HepG2 (cell line): ENCODE measurements at regions not wholly inside any gene's neighbourhood (a gene's known extent, or its start where the extent isn't known, plus 50 kb on each side); places are given as distances from the start of the nearest gene placed in this dataset.

Source experiments
- ATAC-seq: fragments of 200-7000 bp; cut with Tn5 transposase; 3 replicates; pipeline ENCODE4 v1.9.1; 2020; ENCODE audit warnings: mild to moderate bottlenecking, moderate library complexity
- BruUV-seq: library from RNA; stranded (reverse); fragments of 400-500 nt; replicated peaks from 2 replicates; lab custom pipeline; 2021; lab: Mats Ljungman, UMichigan
- CTCF ChIA-PET: fragments of 300-600 bp; formaldehyde crosslinking; extraction: SDS; loops from one replicate; lab custom pipeline; 2021; ENCODE audit warnings: low total read pairs, inconsistent platforms, low intra/inter-chr PET ratio; lab: Yijun Ruan, JAX
- POLR2A ChIA-PET: fragments of 350-600 bp; sonication (Branson Sonifier 250); formaldehyde crosslinking; loops from one replicate; lab custom pipeline; 2020; ENCODE audit warnings: antibody characterized with exemption, inconsistent platforms; lab: Yijun Ruan, JAX
- DNase-seq: peaks from one replicate; pipeline ENCODE4 v3.0.0-alpha.2; 2015; ENCODE audit warnings: low spot score
- FAIRE-seq: peaks from 3 replicates; lab custom pipeline; 2011; peaks lifted over from hg19 to GRCh38; lab: Jason Lieb, UNC
- H2AFZ ChIP-seq: one replicate; pipeline ENCODE4 v1.6.1; 2011; ENCODE audit warnings: low read length, inconsistent platforms
- H3K27ac ChIP-seq: fragments of 300-600 bp; 3 replicates; pipeline ENCODE4 v1.8.0; 2011; ENCODE audit warnings: mixed run types, mild to moderate bottlenecking, mixed read lengths, low read length, inconsistent platforms; ENCODE audit not compliant: insufficient read depth; ENCODE audit errors: extremely low read length
- H3K27me3 ChIP-seq, 2 experiments: fragments of 200-600 bp in 1 of 2; 2 replicates in 1 of 2; 3 replicates in 1 of 2; pipeline versions ENCODE4 v1.6.0 to v1.8.0; 2011; ENCODE audit warnings: low read length in 2 of 2, mild to moderate bottlenecking in 2 of 2, moderate library complexity in 2 of 2, inconsistent platforms in 1 of 2; ENCODE audit not compliant: insufficient read depth in 2 of 2, control insufficient read depth in 1 of 2
- H3K36me3 ChIP-seq, 2 experiments: fragments of 200-600 bp in 1 of 2; replicated peaks in 1 of 2; 2 replicates in 1 of 2; 3 replicates in 1 of 2; pipeline versions ENCODE4 v1.5.1 to v1.8.0; 2011; ENCODE audit warnings: low read length in 2 of 2, inconsistent platforms in 1 of 2; ENCODE audit not compliant: insufficient read depth in 2 of 2, control insufficient read depth in 1 of 2
- H3K4me1 ChIP-seq: 2 replicates; pipeline ENCODE4 v1.5.1; 2012; ENCODE audit warnings: low read length, inconsistent platforms; ENCODE audit not compliant: insufficient read depth
- H3K4me2 ChIP-seq: 2 replicates; pipeline ENCODE4 v1.6.0; 2011; ENCODE audit warnings: low read depth, low read length, inconsistent platforms
- H3K4me3 ChIP-seq, 3 experiments: fragments of 200-600 bp in 1 of 3; sonication (generic), shearing (Covaris generic) in 1 of 3; replicated peaks in 1 of 3; 2 replicates each; pipeline ENCODE4 v1.5.1; 2011 to 2016; ENCODE audit warnings: low read length in 3 of 3, inconsistent platforms in 2 of 3, low read depth in 2 of 3, mild to moderate bottlenecking in 2 of 3, control low read depth in 1 of 3, mixed read lengths in 1 of 3; ENCODE audit not compliant: insufficient read depth in 1 of 3
- H3K79me2 ChIP-seq: one replicate; pipeline ENCODE4 v1.6.1; 2011; ENCODE audit warnings: low read length, inconsistent platforms; ENCODE audit not compliant: insufficient read depth
- H3K9ac ChIP-seq: 2 replicates; pipeline ENCODE4 v1.6.0; 2011; ENCODE audit warnings: mild to moderate bottlenecking, low read depth, low read length, inconsistent platforms; ENCODE audit not compliant: insufficient read depth
- H3K9me3 ChIP-seq: 2 replicates; pipeline ENCODE4 v1.5.1; 2012; ENCODE audit warnings: mild to moderate bottlenecking, low read length
- H4K20me1 ChIP-seq: 2 replicates; pipeline ENCODE4 v1.6.0; 2011; ENCODE audit warnings: inconsistent platforms, mild to moderate bottlenecking, low read length, moderate library complexity; ENCODE audit not compliant: insufficient read depth
- CREM ChIP-seq, 2 experiments: sonication (generic) in 1 of 2; formaldehyde crosslinking in 1 of 2; IDR thresholded peaks; 2 replicates each; pipeline versions ENCODE4 v1.4.0 to v1.6.1; 2016 to 2020; ENCODE audit warnings: antibody characterized with exemption in 1 of 2, mild to moderate bottlenecking in 1 of 2, missing genetic modification reagents in 1 of 2
- DR1 ChIP-seq: sonication (generic); formaldehyde crosslinking; IDR thresholded peaks from 2 replicates; pipeline ENCODE4 v1.8.0; 2021; ENCODE audit warnings: mild to moderate bottlenecking, missing genetic modification reagents, inconsistent platforms
- HNF4G ChIP-seq, 2 experiments: sonication (generic) in 1 of 2; formaldehyde crosslinking in 1 of 2; IDR thresholded peaks; 2 replicates each; pipeline versions ENCODE4 v1.4.0 to v1.6.1; 2011 to 2020; ENCODE audit warnings: borderline replicate concordance in 2 of 2, low read depth in 2 of 2, mild to moderate bottlenecking in 2 of 2, low read length in 1 of 2, missing genetic modification reagents in 1 of 2, moderate library complexity in 1 of 2
- KDM6A ChIP-seq: IDR thresholded peaks from 2 replicates; pipeline ENCODE4 v1.6.1; 2016; ENCODE audit warnings: low read depth
- MAFF ChIP-seq: IDR thresholded peaks from 2 replicates; pipeline ENCODE4 v1.6.1; 2011; ENCODE audit warnings: low read depth, low read length, improper control_type of control experiment
- MAFK ChIP-seq, 2 experiments: IDR thresholded peaks in 1 of 2; conservative IDR thresholded peaks in 1 of 2; 2 replicates each; pipeline ENCODE4 v1.6.1; 2011; ENCODE audit warnings: improper control_type of control experiment in 2 of 2, low read length in 2 of 2
- SPEN ChIP-seq: sonication (generic); formaldehyde crosslinking; IDR thresholded peaks from 2 replicates; pipeline ENCODE4 v1.5.1; 2020; ENCODE audit warnings: low read depth, mild to moderate bottlenecking, missing genetic modification reagents
- TBL1XR1 ChIP-seq: fragments of 150-350 bp; IDR thresholded peaks from 2 replicates; pipeline ENCODE4 v1.6.1; 2014; ENCODE audit warnings: borderline replicate concordance, low read length; ENCODE audit not compliant: partially characterized antibody
- TEAD3 ChIP-seq: optimal IDR thresholded peaks from 2 replicates; pipeline ENCODE3; 2016; ENCODE audit warnings: borderline replicate concordance
- ZBTB4 ChIP-seq: sonication (generic); formaldehyde crosslinking; IDR thresholded peaks from 2 replicates; pipeline ENCODE4 v1.4.0; 2020; ENCODE audit warnings: missing genetic modification reagents, mild to moderate bottlenecking, borderline replicate concordance
- ZGPAT ChIP-seq: IDR thresholded peaks from 2 replicates; pipeline ENCODE4 v1.6.1; 2016; ENCODE audit warnings: mild to moderate bottlenecking
- ZKSCAN1 ChIP-seq: fragments of 150-350 bp; IDR thresholded peaks from 2 replicates; pipeline ENCODE4 v1.6.1; 2014; ENCODE audit warnings: low read length
- ZNF501 ChIP-seq: sonication (generic); formaldehyde crosslinking; IDR thresholded peaks from 2 replicates; pipeline ENCODE4 v1.5.1; 2020; ENCODE audit warnings: mild to moderate bottlenecking, moderate library complexity, missing genetic modification reagents
- WGBS: methylation state at CpG from one replicate; pipeline ENCODE4 v1.1.6; 2017; ENCODE audit warnings: low lambda C conversion rate; 5-methylcytosine and 5-hydroxymethylcytosine counted together
- in situ Hi-C: cut with HindIII; loops from 2 replicates; pipeline ENCODE4 v1.10.0; 2017; ENCODE audit warnings: low pct_unique_long_range_greater_than_20kb; ENCODE audit not compliant: extremely low pct_ligation_motif_present
- intact Hi-C: fragments of 100-400 bp; cut with micrococcal nuclease; formaldehyde crosslinking; loops from one replicate; pipeline ENCODE4 v1.10.0; 2022; ENCODE audit not compliant: unreplicated experiment

GRCh38 chr5:2027790-2028189 lies 145.1 kb upstream of the IRX4 start:
- intact Hi-C loops (no loop called here), in situ Hi-C loops (no loop called here)
- no peak overlapping the region for H2AFZ ChIP-seq
- no peaks in the 10 kb centered on the region for H3K36me3 ChIP-seq
- H3K27ac ChIP-seq: no peak overlapping the region
- FAIRE-seq: no peak
- no peaks in the 10 kb centered on the region for H3K4me1 ChIP-seq
- POLR2A ChIA-PET: no interaction called here
- H3K9me3 ChIP-seq: no peaks in the 10 kb centered on the region
- H3K9ac ChIP-seq: no peak overlapping the region
- H3K4me3 ChIP-seq: no peak overlapping the region
- H3K4me2 ChIP-seq: no peak overlapping the region
- ATAC-seq: no peak
- no peak for DNase-seq
- H3K27me3 ChIP-seq: peaks cover 2 to 24% of the 10 kb centered on the region in 2 experiments; a peak in 2 of 5 replicates
- CTCF ChIA-PET: no interaction called here
- no peaks in the 10 kb centered on the region for H4K20me1 ChIP-seq
- 10% methylated on average over 2 of the region's 2 CpGs for WGBS
- no TSS peak for BruUV-seq
- no peak for TF ChIP-seq ZKSCAN1
- TF ChIP-seq ZNF501: no peak
- TF ChIP-seq MAFK (conservative IDR thresholded peaks at IDR 0.05 in 1 of 2, IDR thresholded peaks at IDR 0.05 in 1 of 2; ENCODE audit: low read length in 2 of 2): peak; percentile 28 to 74; a peak in 3 of 4 replicates
- peak; percentile 30; the same call in 1 of the 2 replicates for TF ChIP-seq MAFF
- TF ChIP-seq KDM6A (CRISPR knock-in tag): no peak
- no peaks in the 10 kb centered on the region for H3K79me2 ChIP-seq

GRCh38 chr5:2024986-2025721 lies 142.4 kb upstream of the IRX4 start:
- Histone ChIP-seq H3K4me2 (no peak overlapping the region), H4K20me1 (no peaks in the 10 kb centered on the region), H3K4me3 (no peak overlapping the region), H3K9ac (no peak overlapping the region), H3K27ac (no peak overlapping the region), H2AFZ (no peak overlapping the region), H3K36me3 (no peaks in the 10 kb centered on the region), H3K27me3 (peaks cover 1 to 16% of the 10 kb centered on the region in 2 experiments; a peak in 4 of 5 replicates), H3K9me3 (no peaks in the 10 kb centered on the region), H3K4me1 (no peaks in the 10 kb centered on the region), H3K79me2 (no peaks in the 10 kb centered on the region)
- 16% methylated on average over 11 of the region's 13 CpGs for WGBS
- no peak for ATAC-seq
- BruUV-seq: no TSS peak
- no peak for FAIRE-seq
- ChIA-PET POLR2A (no interaction called here), CTCF (no interaction called here)
- no peak for DNase-seq
- in situ Hi-C loops: no loop called here
- intact Hi-C loops: no loop called here
- TF ChIP-seq TBL1XR1: no peak
- TF ChIP-seq ZGPAT (CRISPR knock-in tag): no peak
- TF ChIP-seq DR1 (CRISPR knock-in tag): no peak
- no peak for TF ChIP-seq ZBTB4 (CRISPR knock-in tag)
- no peak for TF ChIP-seq CREM (IDR thresholded peaks at IDR 0.05)
- no peak for TF ChIP-seq CREM (CRISPR knock-in tag; IDR thresholded peaks at IDR 0.05)
- TF ChIP-seq TEAD3: no peak
- TF ChIP-seq HNF4G (IDR thresholded peaks at IDR 0.05; ENCODE audit: borderline replicate concordance, low read depth, low read length): no peak
- no peak for TF ChIP-seq HNF4G (CRISPR knock-in tag; IDR thresholded peaks at IDR 0.05; ENCODE audit: borderline replicate concordance, low read depth)
- TF ChIP-seq SPEN (CRISPR knock-in tag): no peak
